Activated CD8-positive, alpha-beta T cell treated with anti-CD3 and anti-CD28 coated beads for 36 hours (primary cell): ENCODE measurements at regions not wholly inside any gene's neighbourhood (a gene's known extent, or its start where the extent isn't known, plus 50 kb on each side); places are given as distances from the start of the nearest gene placed in this dataset.

Experiments
- ATAC-seq: fragments of 200-7000 bp; cut with Tn5 transposase; one replicate; pipeline ENCODE4 v1.10.0; 2021; ENCODE audit warnings: mild to moderate bottlenecking, moderate library complexity
- CTCF ChIA-PET: fragments of 350-600 bp; sonication (Branson Sonifier 250); formaldehyde crosslinking; loops from one replicate; lab custom pipeline; 2021; ENCODE audit warnings: antibody characterized with exemption; lab: Charles Lee
- POLR2A ChIA-PET: fragments of 350-600 bp; sonication (Branson Sonifier 250); formaldehyde crosslinking; loops from one replicate; lab custom pipeline; 2021; ENCODE audit warnings: antibody characterized with exemption; lab: Charles Lee
- DNase-seq: peaks from one replicate; pipeline ENCODE4 v3.0.0-alpha.2; 2020
- H3K27ac Mint-ChIP-seq: one replicate; pipeline ENCODE4 v1.8.0; 2021; ENCODE audit warnings: mild to moderate bottlenecking, mixed read lengths
- H3K27me3 Mint-ChIP-seq: one replicate; pipeline ENCODE4 v1.8.0; 2021; ENCODE audit warnings: mixed read lengths
- H3K36me3 Mint-ChIP-seq: one replicate; pipeline ENCODE4 v1.8.0; 2021; ENCODE audit warnings: low read depth, mixed read lengths
- H3K4me1 Mint-ChIP-seq: one replicate; pipeline ENCODE4 v1.8.0; 2021; ENCODE audit warnings: low read depth, mixed read lengths
- H3K4me3 Mint-ChIP-seq: one replicate; pipeline ENCODE4 v1.8.0; 2021; ENCODE audit warnings: mild to moderate bottlenecking, moderate library complexity, mixed read lengths
- H3K9me3 Mint-ChIP-seq: one replicate; pipeline ENCODE4 v1.8.0; 2021; ENCODE audit warnings: mixed read lengths
- intact Hi-C: fragments of 100-400 bp; cut with micrococcal nuclease; formaldehyde crosslinking; loops from one replicate; pipeline ENCODE4 v1.10.0; 2022
- TF ChIP-seq, protein P1 (sequence below): fragments of 200-600 bp; IDR thresholded peaks from one replicate; pipeline ENCODE4 v1.8.0; 2022; ENCODE audit warnings: antibody characterized with exemption, mild to moderate bottlenecking

GRCh38 chr2:196266351-196266750, 95.0 kb upstream of the STK17B start:
- no peaks in the 10 kb centered on the region for H3K27me3 Mint-ChIP-seq
- POLR2A ChIA-PET = interaction anchor here (0.5 to 1.9 kb wide), 4 partner anchors 91 to 122 kb away, joined by 3 to 5 read pairs (median 3); no protein-coding TSS in a partner anchor

GRCh38 chr2:196266855-196267254, 95.5 kb upstream of the STK17B start:
- H3K4me1 Mint-ChIP-seq = peaks cover 71% of the 10 kb centered on the region
- CTCF ChIA-PET = interaction anchor here (0.8 to 2.3 kb wide), 5 partner anchors 10 to 189 kb away, joined by 3 to 5 read pairs (median 4); no protein-coding TSS in a partner anchor
- no peaks in the 10 kb centered on the region for H3K9me3 Mint-ChIP-seq
- POLR2A ChIA-PET = interaction anchor here (0.5 to 1.9 kb wide), 4 partner anchors 91 to 123 kb away, joined by 3 to 5 read pairs (median 3); no protein-coding TSS in a partner anchor
- intact Hi-C loops = no loop called here
- TF ChIP-seq, protein P1, sequence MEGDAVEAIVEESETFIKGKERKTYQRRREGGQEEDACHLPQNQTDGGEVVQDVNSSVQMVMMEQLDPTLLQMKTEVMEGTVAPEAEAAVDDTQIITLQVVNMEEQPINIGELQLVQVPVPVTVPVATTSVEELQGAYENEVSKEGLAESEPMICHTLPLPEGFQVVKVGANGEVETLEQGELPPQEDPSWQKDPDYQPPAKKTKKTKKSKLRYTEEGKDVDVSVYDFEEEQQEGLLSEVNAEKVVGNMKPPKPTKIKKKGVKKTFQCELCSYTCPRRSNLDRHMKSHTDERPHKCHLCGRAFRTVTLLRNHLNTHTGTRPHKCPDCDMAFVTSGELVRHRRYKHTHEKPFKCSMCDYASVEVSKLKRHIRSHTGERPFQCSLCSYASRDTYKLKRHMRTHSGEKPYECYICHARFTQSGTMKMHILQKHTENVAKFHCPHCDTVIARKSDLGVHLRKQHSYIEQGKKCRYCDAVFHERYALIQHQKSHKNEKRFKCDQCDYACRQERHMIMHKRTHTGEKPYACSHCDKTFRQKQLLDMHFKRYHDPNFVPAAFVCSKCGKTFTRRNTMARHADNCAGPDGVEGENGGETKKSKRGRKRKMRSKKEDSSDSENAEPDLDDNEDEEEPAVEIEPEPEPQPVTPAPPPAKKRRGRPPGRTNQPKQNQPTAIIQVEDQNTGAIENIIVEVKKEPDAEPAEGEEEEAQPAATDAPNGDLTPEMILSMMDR = no peak
- DNase-seq (no peak), ATAC-seq (no peak)
- H3K36me3 Mint-ChIP-seq = peaks cover 4% of the 10 kb centered on the region
- no peaks in the 10 kb centered on the region for H3K27me3 Mint-ChIP-seq
- no peak overlapping the region for H3K4me3 Mint-ChIP-seq
- peak overlapping the region; percentile 0 for H3K27ac Mint-ChIP-seq

More at GRCh38 chr2:196266351-196266750, 95.0 kb upstream of the STK17B start:
- Mint-ChIP-seq H3K27ac (no peak overlapping the region), H3K4me3 (no peak overlapping the region), H3K4me1 (peaks cover 70% of the 10 kb centered on the region), H3K9me3 (no peaks in the 10 kb centered on the region), H3K36me3 (peaks cover 4% of the 10 kb centered on the region)
- no peak for ATAC-seq
- CTCF ChIA-PET = interaction anchor here (0.8 to 2.3 kb wide), 5 partner anchors 10 to 188 kb away, joined by 3 to 5 read pairs (median 4); no protein-coding TSS in a partner anchor
- intact Hi-C loops = no loop called here
- DNase-seq = no peak
- TF ChIP-seq, protein P1 = no peak

GRCh38 chr2:196268025-196268424, 96.6 kb upstream of the STK17B start:
- ChIA-PET CTCF (interaction anchor here (0.8 to 2.3 kb wide), 3 partner anchors 26 to 190 kb away, joined by 3 to 5 read pairs (median 3); no protein-coding TSS in a partner anchor), POLR2A (interaction anchor here (0.7 to 2.9 kb wide), 4 partner anchors 26 to 623 kb away, joined by 3 to 15 read pairs (median 4); partner anchors contain the start of gene STK17B)
- no peaks in the 10 kb centered on the region for H3K36me3 Mint-ChIP-seq
- H3K9me3 Mint-ChIP-seq = no peaks in the 10 kb centered on the region
- no peaks in the 10 kb centered on the region for H3K27me3 Mint-ChIP-seq
- ATAC-seq = peak; percentile 9
- peak overlapping the region; percentile 50 for H3K4me3 Mint-ChIP-seq
- H3K27ac Mint-ChIP-seq = peak overlapping the region; percentile 86
- intact Hi-C loops = no loop called here
- TF ChIP-seq, protein P1 = no peak
- H3K4me1 Mint-ChIP-seq = peaks cover 61% of the 10 kb centered on the region
- no peak for DNase-seq

DNA sequence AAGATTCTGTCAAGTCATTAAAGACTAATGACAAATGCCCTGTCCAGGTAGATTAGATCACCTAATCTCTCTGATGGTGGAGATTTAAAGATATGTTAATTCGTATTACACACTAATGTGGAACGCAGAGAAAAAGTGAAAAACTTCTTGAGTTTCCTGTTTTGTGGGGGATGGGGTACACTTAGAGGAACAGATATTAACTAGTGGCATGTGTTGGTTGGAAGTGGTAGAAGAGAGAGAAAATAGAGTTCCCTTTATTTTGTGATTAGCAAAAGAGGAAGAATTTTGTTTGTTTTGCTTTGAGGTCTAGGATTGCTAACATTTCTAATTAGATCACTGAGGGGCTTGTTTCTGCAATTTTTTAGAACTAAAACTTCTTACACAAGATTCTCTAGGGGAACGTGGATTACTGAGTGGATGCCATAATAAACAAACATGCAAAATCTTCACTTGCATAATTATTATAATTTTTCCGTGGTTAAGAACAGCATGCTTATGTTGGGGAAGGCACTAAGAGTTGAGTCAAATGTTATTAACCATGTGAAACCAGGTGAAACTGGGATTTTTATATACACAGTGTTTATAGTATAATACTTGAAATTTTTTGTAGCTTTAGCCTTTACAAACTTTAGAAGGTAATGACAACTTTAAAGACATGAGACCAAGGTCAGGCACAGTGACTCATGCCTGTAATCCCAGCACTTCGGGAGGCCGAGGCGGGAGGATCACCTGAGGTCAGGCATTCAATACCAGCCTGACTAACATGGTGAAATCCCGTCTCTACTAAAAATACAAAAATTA, 97.4 kb upstream of the STK17B start:
- TF ChIP-seq, protein P1 = no peak
- Mint-ChIP-seq H3K4me3 (peak overlapping the region; percentile 50), H3K4me1 (peaks cover 57% of the 10 kb centered on the region), H3K9me3 (no peaks in the 10 kb centered on the region), H3K27me3 (no peaks in the 10 kb centered on the region), H3K36me3 (no peaks in the 10 kb centered on the region), H3K27ac (peak overlapping the region; percentile 86)
- DNase-seq (peak; percentile 53), ATAC-seq (peak; percentile 43)
- ChIA-PET CTCF (interaction anchor here (0.8 to 1.6 kb wide), 5 partner anchors 23 to 191 kb away, joined by 3 to 5 read pairs (median 3); no protein-coding TSS in a partner anchor), POLR2A (interaction anchor here (0.7 to 2.9 kb wide), 5 partner anchors 27 to 624 kb away, joined by 3 to 15 read pairs (median 4); partner anchors contain the start of gene STK17B)
- intact Hi-C loops = no loop called here
